Esophagus muscularis mucosa (tissue), 3 donors: ENCODE measurements at regions not wholly inside any gene's neighbourhood (a gene's known extent, or its start where the extent isn't known, plus 50 kb on each side); places are given as distances from the start of the nearest gene placed in this dataset.

Experiments
- CTCF ChIP-seq, 3 experiments: fragments of 200-600 bp in 2 of 3; fragments of 450-650 bp in 1 of 3; sonication (generic) in 2 of 3; IDR thresholded peaks; one replicate each; pipeline ENCODE4 v1.5.1; 2017 to 2019; ENCODE audit warnings: antibody characterized with exemption in 3 of 3, mild to moderate bottlenecking in 2 of 3, moderate library complexity in 1 of 3
- POLR2AphosphoS5 ChIP-seq, 2 donors: sonication (generic); formaldehyde crosslinking; IDR thresholded peaks; one replicate each; pipeline ENCODE4 v1.6.1; 2017; ENCODE audit warnings: antibody characterized with exemption in 2 of 2

GRCh38 chr2:146108993-146109392 is 1589.1 kb upstream of the ZEB2 start:
- TF ChIP-seq CTCF (IDR thresholded peaks at IDR 0.05) (no peak), POLR2AphosphoS5 (IDR thresholded peaks at IDR 0.05) (no peak)
